ENCODE measurements at regions not wholly inside any gene's neighbourhood (a gene's known extent, or its start where the extent isn't known, plus 50 kb on each side); places are given as distances from the start of the nearest gene placed in this dataset.

DNA sequence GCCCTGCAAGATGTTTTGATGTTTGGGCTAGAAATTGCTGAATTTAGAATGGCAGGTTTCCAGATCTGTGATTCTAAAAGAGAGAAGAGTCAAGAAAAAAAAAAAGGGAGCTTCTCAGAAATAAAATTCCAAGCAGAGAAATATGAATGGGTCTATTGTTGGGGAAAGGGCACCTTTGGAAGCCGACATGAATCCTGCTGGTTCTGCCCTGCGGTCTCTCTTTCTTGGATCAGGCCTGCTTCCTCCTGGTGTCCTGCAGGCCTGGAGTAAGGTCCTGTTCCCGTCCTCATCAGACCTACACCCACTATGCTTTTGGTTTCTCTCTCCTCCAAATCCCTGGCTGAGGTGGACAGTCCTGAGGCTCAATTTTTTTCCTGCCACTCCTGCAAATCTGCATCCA lies 109.8 kb upstream of the TRIM2 start:
- Histone ChIP-seq H4K5ac (ENCODE audit: insufficient read length, low read depth, low read length) (no peak overlapping the region), H3K79me2 (ENCODE audit: insufficient read depth, low read length) (no peaks in the 10 kb centered on the region), H3K4me2 (ENCODE audit: insufficient read depth, insufficient read length, low read length) (no peak overlapping the region), H3K9me3 (ENCODE audit: control insufficient read depth, low read depth, low read length) (no peaks in the 10 kb centered on the region), H3K18ac (ENCODE audit: insufficient read length, low read depth, low read length) (no peak overlapping the region), H3K9ac (ENCODE audit: extremely low read depth, insufficient read length, low read length) (no peak overlapping the region), H2AK5ac (ENCODE audit: insufficient read length, low read length) (no peak overlapping the region), H3K27ac (ENCODE audit: insufficient read length, low read depth, low read length) (no peak overlapping the region), H2BK15ac (ENCODE audit: low read depth, low read length) (no peak overlapping the region), H3K23me2 (ENCODE audit: insufficient read length, low read depth, low read length, poor library complexity, severe bottlenecking) (no peaks in the 10 kb centered on the region), H3T11ph (ENCODE audit: low read length) (no peak overlapping the region), H2BK5ac (ENCODE audit: insufficient read length, low read length) (no peak overlapping the region), H3K79me1 (ENCODE audit: insufficient read depth, low read depth, low read length, poor library complexity, severe bottlenecking) (no peaks in the 10 kb centered on the region), H4K20me1 (ENCODE audit: control insufficient read depth, insufficient read depth, insufficient read length) (no peaks in the 10 kb centered on the region), H3K56ac (ENCODE audit: insufficient read length, low read depth, low read length) (no peak overlapping the region), H2BK12ac (ENCODE audit: insufficient read length, low read depth, low read length) (no peak overlapping the region), H2BK120ac (ENCODE audit: low read depth, low read length, poor library complexity, severe bottlenecking) (no peak overlapping the region), H4K8ac (replicated peaks; ENCODE audit: insufficient read length, low read depth, low read length) (no peak overlapping the region), H3K4me1 (ENCODE audit: insufficient read depth, low read length) (no peaks in the 10 kb centered on the region), H4K91ac (ENCODE audit: insufficient read length, low read depth, low read length) (no peak overlapping the region), H2BK20ac (ENCODE audit: low read depth, low read length, poor library complexity, severe bottlenecking) (no peak overlapping the region), H3K4ac (ENCODE audit: low read depth, low read length) (no peak overlapping the region), H3K23ac (ENCODE audit: insufficient read length, low read depth, low read length) (no peak overlapping the region), H3K14ac (ENCODE audit: insufficient read depth, low read length) (no peak overlapping the region), H3K27me3 (ENCODE audit: insufficient read depth, low read length) (no peaks in the 10 kb centered on the region), H2AFZ (ENCODE audit: low read length) (no peak overlapping the region)
- peaks cover 7 to 11% of the 10 kb centered on the region in 2 experiments for H3K4me1 Mint-ChIP-seq
- H3K4me3 Mint-ChIP-seq, result no peak overlapping the region
- no peaks in the 10 kb centered on the region for H3K9me3 Mint-ChIP-seq
- no CpG with 5 or more reads among the region's 3 CpGs for WGBS (ENCODE audit: extremely low coverage, insufficient read length, low lambda C conversion rate)
- H3K27me3 Mint-ChIP-seq (ENCODE audit: low read depth), result 0 out of 2 replicates have a peak, but pooled peaks cover 2% of the 10 kb centered on the region
- DNase-seq, result no peak
- no peak overlapping the region for H3K27ac Mint-ChIP-seq
- H3K36me3 Mint-ChIP-seq (ENCODE audit: insufficient read depth in 1 of 3, low read depth in 3 of 3), result no peaks in the 10 kb centered on the region
- TF ChIP-seq, protein P1, sequence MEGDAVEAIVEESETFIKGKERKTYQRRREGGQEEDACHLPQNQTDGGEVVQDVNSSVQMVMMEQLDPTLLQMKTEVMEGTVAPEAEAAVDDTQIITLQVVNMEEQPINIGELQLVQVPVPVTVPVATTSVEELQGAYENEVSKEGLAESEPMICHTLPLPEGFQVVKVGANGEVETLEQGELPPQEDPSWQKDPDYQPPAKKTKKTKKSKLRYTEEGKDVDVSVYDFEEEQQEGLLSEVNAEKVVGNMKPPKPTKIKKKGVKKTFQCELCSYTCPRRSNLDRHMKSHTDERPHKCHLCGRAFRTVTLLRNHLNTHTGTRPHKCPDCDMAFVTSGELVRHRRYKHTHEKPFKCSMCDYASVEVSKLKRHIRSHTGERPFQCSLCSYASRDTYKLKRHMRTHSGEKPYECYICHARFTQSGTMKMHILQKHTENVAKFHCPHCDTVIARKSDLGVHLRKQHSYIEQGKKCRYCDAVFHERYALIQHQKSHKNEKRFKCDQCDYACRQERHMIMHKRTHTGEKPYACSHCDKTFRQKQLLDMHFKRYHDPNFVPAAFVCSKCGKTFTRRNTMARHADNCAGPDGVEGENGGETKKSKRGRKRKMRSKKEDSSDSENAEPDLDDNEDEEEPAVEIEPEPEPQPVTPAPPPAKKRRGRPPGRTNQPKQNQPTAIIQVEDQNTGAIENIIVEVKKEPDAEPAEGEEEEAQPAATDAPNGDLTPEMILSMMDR (conservative IDR thresholded peaks at IDR 0.05), result no peak

All from H9 (cell line).